HUES6 (cell line): ENCODE measurements at regions not wholly inside any gene's neighbourhood (a gene's known extent, or its start where the extent isn't known, plus 50 kb on each side); places are given as distances from the start of the nearest gene placed in this dataset.
"Not testable (repeated sequence)": the region's sequence is repeated elsewhere in the genome, so short reads cannot be mapped to it uniquely, and the experiment has no call there.

Source experiments
- H3K27ac ChIP-seq: 2 replicates; pipeline ENCODE4 v1.7.0; 2013; ENCODE audit warnings: low read depth, mild to moderate bottlenecking, low read length, inconsistent platforms
- H3K27me3 ChIP-seq: 2 replicates; pipeline ENCODE4 v1.6.1; 2013; ENCODE audit warnings: low read length; ENCODE audit not compliant: control insufficient read depth, insufficient read depth
- H3K36me3 ChIP-seq: 2 replicates; pipeline ENCODE4 v1.6.1; 2013; ENCODE audit warnings: low read length; ENCODE audit not compliant: control insufficient read depth, insufficient read depth
- H3K4me1 ChIP-seq: 2 replicates; pipeline ENCODE4 v1.6.1; 2013; ENCODE audit warnings: low read length; ENCODE audit not compliant: control insufficient read depth, insufficient read depth
- H3K4me3 ChIP-seq: 2 replicates; pipeline ENCODE4 v1.5.1; 2013; ENCODE audit warnings: low read depth, low read length
- H3K9ac ChIP-seq: one replicate; pipeline ENCODE4 v1.6.1; 2013; ENCODE audit warnings: mild to moderate bottlenecking, low read length
- H3K9me3 ChIP-seq: 2 replicates; pipeline ENCODE4 v1.6.1; 2013; ENCODE audit warnings: low read depth, low read length; ENCODE audit not compliant: control insufficient read depth, insufficient read depth

DNA sequence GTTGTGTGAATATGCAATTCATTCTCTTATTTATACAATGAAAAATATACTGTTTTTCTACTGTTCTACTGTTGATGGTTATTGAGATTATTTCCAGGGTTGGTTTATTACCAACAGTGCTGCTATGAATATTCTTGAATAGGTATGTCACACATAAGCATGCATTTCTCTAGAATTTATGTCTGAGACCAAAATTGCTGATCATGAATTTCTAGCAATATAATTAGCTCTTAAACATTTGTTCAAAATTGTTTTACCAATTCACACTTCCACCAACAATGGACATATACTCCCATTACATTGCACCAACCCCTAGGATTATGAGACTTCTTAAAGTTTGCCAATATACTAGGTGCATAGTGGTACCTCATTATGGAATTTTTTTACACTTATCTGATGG lies 164.1 kb upstream of the KCNQ5 start:
- Histone ChIP-seq H3K27ac (no peak overlapping the region), H3K4me3 (no peak overlapping the region), H3K36me3 (no peaks in the 10 kb centered on the region), H3K9ac (no peak overlapping the region), H3K9me3 (no peaks in the 10 kb centered on the region), H3K27me3 (no peaks in the 10 kb centered on the region), H3K4me1 (no peaks in the 10 kb centered on the region)

DNA sequence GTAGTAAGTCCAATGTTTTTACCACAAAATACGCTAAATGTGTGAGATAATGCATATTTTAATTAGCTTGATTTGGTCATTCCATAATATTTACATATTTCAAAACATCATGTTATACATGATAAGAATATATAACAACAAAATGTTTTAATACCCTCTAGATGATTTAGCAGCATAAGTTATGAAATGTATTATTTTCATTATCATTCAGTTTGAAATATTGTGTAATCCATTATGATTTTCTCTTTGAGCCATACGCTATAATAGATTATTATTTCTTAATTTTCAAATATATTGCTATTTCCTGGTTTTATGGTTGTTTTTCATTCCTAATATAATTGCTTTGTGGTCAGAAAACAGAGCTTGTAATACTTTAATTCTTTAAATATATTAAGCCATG lies 163.3 kb upstream of the KCNQ5 start:
- H3K36me3 ChIP-seq, result no peaks in the 10 kb centered on the region
- H3K4me3 ChIP-seq, result no peak overlapping the region
- H3K9me3 ChIP-seq, result no peaks in the 10 kb centered on the region
- H3K27me3 ChIP-seq, result no peaks in the 10 kb centered on the region
- H3K27ac ChIP-seq, result no peak overlapping the region
- no peaks in the 10 kb centered on the region for H3K4me1 ChIP-seq
- no peak overlapping the region for H3K9ac ChIP-seq

DNA sequence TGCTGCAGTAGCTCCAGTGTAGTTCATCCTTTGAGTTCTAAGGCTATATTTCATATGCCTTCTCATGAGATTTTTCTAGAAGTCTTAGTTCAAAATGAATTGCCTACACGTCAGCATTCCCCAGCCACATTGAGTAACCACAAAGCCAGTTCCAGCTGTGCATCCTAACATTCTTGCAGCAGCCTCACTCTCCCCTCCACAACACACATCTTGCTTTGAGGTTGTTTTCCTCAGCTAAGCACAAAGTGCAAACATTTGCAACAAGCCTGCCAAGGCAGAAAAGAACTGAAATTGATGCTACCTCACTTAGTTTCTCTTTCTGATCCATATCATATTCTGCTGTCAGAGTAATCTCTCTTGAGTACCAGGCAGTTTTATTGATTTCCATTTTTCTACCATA lies 160.7 kb upstream of the KCNQ5 start:
- H3K4me1 ChIP-seq, result no peaks in the 10 kb centered on the region
- H3K4me3 ChIP-seq, result no peak overlapping the region
- no peak overlapping the region for H3K27ac ChIP-seq
- H3K27me3 ChIP-seq, result no peaks in the 10 kb centered on the region
- no peaks in the 10 kb centered on the region for H3K36me3 ChIP-seq
- H3K9me3 ChIP-seq, result no peaks in the 10 kb centered on the region
- H3K9ac ChIP-seq, result no peak overlapping the region

DNA sequence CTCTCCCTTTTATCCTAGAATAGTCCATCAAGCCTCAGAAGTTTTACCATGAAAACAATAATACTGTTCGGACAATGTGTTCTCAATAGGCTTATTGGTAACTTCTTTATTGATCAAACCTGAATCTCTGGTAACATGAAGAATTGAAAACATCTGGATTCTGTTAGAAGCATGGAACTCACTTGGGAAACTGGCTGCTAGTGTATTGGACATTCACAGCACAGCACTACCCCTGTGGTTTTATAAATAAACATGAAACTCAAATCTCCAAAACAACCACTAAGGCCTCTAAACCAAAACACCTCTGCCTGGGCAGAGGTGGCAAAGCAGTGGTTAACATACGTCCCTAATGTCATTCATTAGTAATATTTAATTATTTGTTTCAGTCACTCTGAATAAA lies 157.6 kb upstream of the KCNQ5 start:
- Histone ChIP-seq H3K4me1 (no peaks in the 10 kb centered on the region), H3K9me3 (peaks cover 2% of the 10 kb centered on the region), H3K9ac (no peak overlapping the region), H3K36me3 (no peaks in the 10 kb centered on the region), H3K27ac (no peak overlapping the region), H3K4me3 (no peak overlapping the region), H3K27me3 (no peaks in the 10 kb centered on the region)

DNA sequence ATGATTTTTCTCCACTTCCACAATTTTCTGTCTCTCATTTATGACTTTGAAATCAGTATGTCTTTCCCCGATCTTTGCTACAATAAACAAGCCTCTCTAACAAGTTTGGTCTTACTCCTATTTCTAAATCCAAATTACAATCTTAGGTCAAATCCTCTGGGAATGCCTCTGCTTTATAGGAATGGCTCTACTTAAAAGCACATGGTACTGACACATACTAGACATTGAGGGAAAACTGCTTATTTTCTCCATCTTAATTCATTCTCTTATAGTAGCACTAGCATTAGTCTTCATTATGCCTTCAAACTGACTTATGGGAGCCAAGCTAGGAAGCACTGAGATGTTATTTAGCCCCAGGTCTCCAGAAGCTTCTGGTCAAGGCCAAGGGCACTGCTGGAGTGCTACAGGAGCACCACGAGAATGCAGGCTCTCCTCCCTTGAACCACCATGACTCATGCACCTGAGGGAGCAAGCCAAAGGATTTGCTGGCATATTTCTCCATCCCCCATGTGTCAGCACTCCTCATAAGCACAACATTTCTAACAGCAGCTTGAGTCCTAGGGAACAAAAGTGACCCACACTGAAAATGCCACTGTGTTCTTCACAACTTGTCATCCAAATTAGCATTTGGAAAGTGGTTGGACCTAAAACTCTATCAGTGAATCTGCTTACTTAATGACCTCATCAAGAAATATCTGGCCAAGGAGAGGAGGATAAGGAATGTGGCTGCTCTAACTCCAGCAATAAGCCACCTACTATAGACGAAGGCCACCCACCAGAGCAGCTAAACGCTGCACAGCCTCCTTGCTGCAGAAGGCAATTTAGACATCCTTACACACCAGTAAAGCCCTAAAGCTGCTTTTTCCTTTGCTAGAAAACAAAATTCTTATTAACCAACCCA lies 156.8 kb upstream of the KCNQ5 start:
- no peak overlapping the region for H3K9ac ChIP-seq
- H3K36me3 ChIP-seq, result no peaks in the 10 kb centered on the region
- no peaks in the 10 kb centered on the region for H3K27me3 ChIP-seq
- peaks cover 6% of the 10 kb centered on the region for H3K9me3 ChIP-seq
- H3K4me1 ChIP-seq, result no peaks in the 10 kb centered on the region
- H3K27ac ChIP-seq, result no peak overlapping the region
- no peak overlapping the region for H3K4me3 ChIP-seq

DNA sequence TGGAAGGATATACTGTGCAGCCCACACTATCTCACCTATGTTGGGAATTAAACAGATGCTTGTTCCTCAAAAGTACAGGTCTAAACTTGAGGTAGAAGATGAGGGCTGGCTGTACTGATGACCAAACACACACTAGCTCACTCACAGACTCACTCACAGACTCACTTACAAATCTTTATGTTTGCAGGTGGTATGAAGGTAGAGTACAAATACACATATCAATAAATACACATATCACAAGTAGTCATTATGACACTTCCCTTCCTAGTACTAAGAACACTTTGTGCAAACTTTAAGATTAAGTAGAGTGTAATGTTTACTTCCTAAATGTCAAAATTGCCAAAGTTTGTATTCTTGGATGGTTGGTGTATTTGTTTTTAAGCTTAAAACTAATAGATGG lies 155.4 kb upstream of the KCNQ5 start:
- peaks cover 6% of the 10 kb centered on the region for H3K9me3 ChIP-seq
- no peak overlapping the region for H3K4me3 ChIP-seq
- no peaks in the 10 kb centered on the region for H3K4me1 ChIP-seq
- H3K36me3 ChIP-seq, result no peaks in the 10 kb centered on the region
- H3K9ac ChIP-seq, result no peak overlapping the region
- no peaks in the 10 kb centered on the region for H3K27me3 ChIP-seq
- no peak overlapping the region for H3K27ac ChIP-seq

DNA sequence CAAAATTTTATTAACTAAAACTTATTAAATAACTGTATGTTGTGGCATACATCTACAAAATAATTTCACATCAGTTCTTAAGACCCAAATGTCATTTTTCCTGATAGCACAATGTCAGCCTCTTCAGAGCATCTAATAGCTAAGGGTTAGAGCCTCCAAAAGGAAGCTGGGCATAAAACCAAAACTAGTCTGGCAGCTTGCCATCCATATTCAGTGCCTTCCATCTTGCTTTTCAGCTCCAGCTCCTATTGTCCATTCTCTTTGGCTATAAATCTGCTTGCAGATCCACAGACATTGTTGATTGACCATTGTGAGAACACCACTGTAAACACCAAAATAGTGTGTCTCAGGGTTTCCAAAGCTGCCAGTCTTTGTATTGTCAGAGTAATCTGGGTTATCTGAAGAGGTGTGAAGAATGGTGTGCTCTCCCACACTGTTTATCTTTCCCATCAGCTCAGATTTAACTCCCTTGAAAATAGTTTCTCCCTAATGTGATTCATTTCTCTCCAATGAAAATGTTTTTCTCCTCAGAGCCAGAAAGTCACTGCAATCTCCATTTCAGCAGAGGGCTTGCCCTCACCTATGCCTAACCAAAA lies 154.8 kb upstream of the KCNQ5 start:
- Histone ChIP-seq H3K9me3 (peaks cover 6% of the 10 kb centered on the region), H3K27me3 (no peaks in the 10 kb centered on the region), H3K9ac (no peak overlapping the region), H3K27ac (no peak overlapping the region), H3K4me3 (no peak overlapping the region), H3K36me3 (no peaks in the 10 kb centered on the region), H3K4me1 (no peaks in the 10 kb centered on the region)

DNA sequence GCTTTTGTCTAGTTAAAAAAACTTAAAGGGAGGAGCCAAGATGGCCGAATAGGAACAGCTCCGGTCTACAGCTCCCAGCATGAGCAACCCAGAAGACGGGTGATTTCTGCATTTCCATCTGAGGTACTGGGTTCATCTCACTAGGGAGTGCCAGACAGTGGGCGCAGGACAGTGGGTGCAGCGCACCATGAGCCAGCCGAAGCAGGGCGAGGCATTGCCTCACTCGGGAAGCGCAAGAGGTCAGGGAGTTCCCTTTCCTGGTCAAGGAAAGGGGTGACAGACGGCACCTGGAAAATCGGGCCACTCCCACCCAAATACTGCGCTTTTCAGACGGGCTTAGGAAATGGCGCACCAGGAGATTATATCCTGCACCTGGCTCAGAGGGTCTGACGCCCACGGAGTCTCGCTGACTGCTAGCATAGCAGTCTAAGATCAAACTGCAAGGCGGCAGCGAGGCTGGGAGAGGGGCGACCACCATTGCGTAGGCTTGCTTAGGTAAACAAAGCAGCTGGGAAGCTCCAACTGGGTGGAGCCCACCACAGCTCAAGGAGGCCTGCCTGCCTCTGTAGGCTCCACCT lies 152.4 kb upstream of the KCNQ5 start:
- H3K4me1 ChIP-seq, H3K4me3 ChIP-seq, H3K27me3 ChIP-seq, H3K9ac ChIP-seq, H3K27ac ChIP-seq, H3K9me3 ChIP-seq, H3K36me3 ChIP-seq: not testable (repeated sequence)

DNA sequence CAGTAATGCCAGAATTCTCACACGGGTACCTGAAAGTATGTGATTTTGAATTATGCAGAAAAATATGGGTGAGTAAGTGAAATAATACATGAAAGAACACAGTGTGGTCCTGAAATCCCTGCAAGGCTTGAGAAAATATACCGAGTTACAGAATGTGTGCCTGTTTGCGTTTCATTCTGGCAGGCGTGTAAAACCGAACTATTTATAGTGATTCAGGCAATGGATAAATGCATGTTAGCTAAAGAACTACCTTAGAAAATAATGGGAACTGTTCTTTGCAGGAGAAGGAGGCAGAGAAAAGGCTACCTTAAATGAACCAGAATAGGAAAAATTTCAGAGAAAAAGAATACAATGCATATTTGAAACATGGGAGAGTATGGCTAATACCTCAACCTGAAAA lies 145.8 kb upstream of the KCNQ5 start:
- H3K27me3 ChIP-seq, result no peaks in the 10 kb centered on the region
- H3K36me3 ChIP-seq, result no peaks in the 10 kb centered on the region
- H3K4me3 ChIP-seq, result no peak overlapping the region
- no peak overlapping the region for H3K27ac ChIP-seq
- no peaks in the 10 kb centered on the region for H3K4me1 ChIP-seq
- H3K9ac ChIP-seq, result no peak overlapping the region
- H3K9me3 ChIP-seq, result no peaks in the 10 kb centered on the region

DNA sequence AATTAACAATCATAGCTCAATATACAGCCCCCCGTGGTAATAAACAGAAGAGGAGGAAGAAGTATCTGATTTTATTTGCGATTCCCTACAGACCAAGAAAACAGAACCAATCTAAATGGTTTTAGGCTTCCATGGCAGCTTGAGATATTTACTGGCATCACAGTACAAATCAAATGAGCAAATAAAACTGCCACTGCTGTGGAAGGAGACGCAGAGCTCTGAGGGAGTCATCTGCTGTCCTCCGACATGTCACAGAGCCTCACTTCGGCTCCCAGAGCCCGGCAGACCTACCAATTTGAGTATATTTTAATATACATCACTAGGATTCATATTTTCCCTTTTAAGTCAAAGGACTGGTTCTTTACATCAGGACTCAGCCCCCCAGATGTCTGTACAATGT lies 145.2 kb upstream of the KCNQ5 start:
- no peaks in the 10 kb centered on the region for H3K36me3 ChIP-seq

DNA sequence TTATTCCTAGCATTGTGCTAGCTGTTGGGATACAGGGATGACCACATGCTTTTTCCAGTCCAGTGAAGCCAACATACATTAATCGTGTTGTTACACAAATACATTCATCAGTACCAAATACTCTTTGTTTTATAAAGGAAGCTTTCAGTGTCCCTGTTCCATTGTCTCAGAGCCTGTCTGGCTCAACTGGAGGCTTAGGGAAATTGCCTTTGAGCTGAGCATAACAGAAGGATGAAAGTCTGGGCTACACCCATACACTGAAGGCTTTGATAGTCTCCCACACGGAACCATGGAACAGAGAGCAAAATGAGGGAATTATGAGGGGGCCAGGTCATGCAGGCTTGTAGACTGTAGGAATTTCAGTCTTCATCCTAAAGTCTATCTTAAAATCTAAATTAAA lies 126.4 kb upstream of the KCNQ5 start:
- Histone ChIP-seq H3K9ac (no peak overlapping the region), H3K4me1 (no peaks in the 10 kb centered on the region)

More for the DNA sequence above, 145.2 kb upstream of the KCNQ5 start:
- no peaks in the 10 kb centered on the region for H3K9me3 ChIP-seq
- no peak overlapping the region for H3K4me3 ChIP-seq
- H3K4me1 ChIP-seq, result no peaks in the 10 kb centered on the region
- H3K27ac ChIP-seq, result no peak overlapping the region
- H3K9ac ChIP-seq, result no peak overlapping the region
- H3K27me3 ChIP-seq, result no peaks in the 10 kb centered on the region

More for the DNA sequence above, 126.4 kb upstream of the KCNQ5 start:
- Histone ChIP-seq H3K4me3 (no peak overlapping the region), H3K27ac (no peak overlapping the region), H3K9me3 (no peaks in the 10 kb centered on the region), H3K27me3 (no peaks in the 10 kb centered on the region), H3K36me3 (no peaks in the 10 kb centered on the region)
